GM19452 (cell line): ENCODE measurements at regions not wholly inside any gene's neighbourhood (a gene's known extent, or its start where the extent isn't known, plus 50 kb on each side); places are given as distances from the start of the nearest gene placed in this dataset.
"Not testable (repeated sequence)": the region's sequence is repeated elsewhere in the genome, so short reads cannot be mapped to it uniquely, and the experiment has no call there.

Experiments
- ATAC-seq: cut with Tn5 transposase; IDR thresholded peaks from one replicate; pipeline ENCODE4 v1.9.1; 2021; ENCODE audit not compliant: unreplicated experiment

GRCh38 chr11:23320131-23320530, 459.9 kb upstream of the CCDC179 start:
- no peak for ATAC-seq

GRCh38 chr11:23335586-23335985, 475.3 kb upstream of the CCDC179 start:
- not testable (repeated sequence) for ATAC-seq

- ATAC-seq = no peak
These were observed 476.7 kb upstream of the CCDC179 start for GRCh38 chr11:23336961-23337360.

GRCh38 chr11:23353611-23354010, 493.3 kb upstream of the CCDC179 start:
- no peak for ATAC-seq

- ATAC-seq = no peak
These were observed 499.0 kb upstream of the CCDC179 start for GRCh38 chr11:23359297-23359696.

- ATAC-seq = no peak
These were observed 503.8 kb upstream of the CCDC179 start for GRCh38 chr11:23364076-23364475.

GRCh38 chr11:23370580-23371275, 510.5 kb upstream of the CCDC179 start:
- no peak for ATAC-seq

- no peak for ATAC-seq
These were observed 517.6 kb upstream of the CCDC179 start for GRCh38 chr11:23377909-23378308.

- no peak for ATAC-seq
These were observed 530.8 kb upstream of the CCDC179 start for GRCh38 chr11:23391031-23391430.

- no peak for ATAC-seq
These were observed 537.8 kb upstream of the CCDC179 start for GRCh38 chr11:23398052-23398451.

GRCh38 chr11:23399995-23400394, 539.7 kb upstream of the CCDC179 start:
- ATAC-seq = no peak

- no peak for ATAC-seq
These were observed 543.2 kb upstream of the CCDC179 start for GRCh38 chr11:23403210-23404185.

- ATAC-seq = no peak
These were observed 544.2 kb upstream of the CCDC179 start for GRCh38 chr11:23404225-23405160.

GRCh38 chr11:23405350-23405937, 545.2 kb upstream of the CCDC179 start:
- ATAC-seq = no peak

GRCh38 chr11:23406131-23406819, 546.0 kb upstream of the CCDC179 start:
- ATAC-seq = no peak

- no peak for ATAC-seq
These were observed 552.8 kb upstream of the CCDC179 start for GRCh38 chr11:23413057-23413456.

GRCh38 chr11:23423104-23423503, 562.8 kb upstream of the CCDC179 start:
- no peak for ATAC-seq

- ATAC-seq = no peak
These were observed 563.4 kb upstream of the CCDC179 start for GRCh38 chr11:23423656-23424055.

GRCh38 chr11:23425381-23425780, 565.1 kb upstream of the CCDC179 start:
- no peak for ATAC-seq

- ATAC-seq = no peak
These were observed 569.3 kb upstream of the CCDC179 start for GRCh38 chr11:23429569-23429968.
